ENCODE measurements at regions not wholly inside any gene's neighbourhood (a gene's known extent, or its start where the extent isn't known, plus 50 kb on each side); places are given as distances from the start of the nearest gene placed in this dataset.
A peak's percentile ranks its signal among the peaks of the same experiment; 100 is the strongest.

- TF ChIP-seq ZBTB11 (CRISPR knock-in tag; IDR thresholded peaks at IDR 0.05) (no peak), NFIC (IDR thresholded peaks at IDR 0.05; ENCODE audit: low read depth, low read length) (no peak)
Observed at GRCh38 chrX:121562616-121563015, 515.2 kb downstream of the GLUD2 start (continued).

- in situ Hi-C loops (cut with MboI): no loop called here
- ATAC-seq: peak; percentile 90
- TF ChIP-seq RUNX3 (IDR thresholded peaks at IDR 0.05; ENCODE audit: low read length) (peak; percentile 56), TCF3 (IDR thresholded peaks at IDR 0.05; ENCODE audit: borderline replicate concordance, insufficient read depth, low read depth, low read length) (no peak), EED (IDR thresholded peaks at IDR 0.05; ENCODE audit: low read depth) (0 out of 2 replicates have a peak, but pooled peaks have one; percentile 42), MEF2B (IDR thresholded peaks at IDR 0.05; ENCODE audit: partially characterized antibody, poor library complexity, severe bottlenecking) (peak; percentile 71), MTA2 (IDR thresholded peaks at IDR 0.05; ENCODE audit: low read depth) (0 out of 2 replicates have a peak, but pooled peaks have one; percentile 9), YY1 (IDR thresholded peaks at IDR 0.05; ENCODE audit: low read depth, low read length) (peak; percentile 57; the same call in 1 of the 2 replicates), JUND (IDR thresholded peaks at IDR 0.05; ENCODE audit: low read depth, low read length) (no peak), CHD1 (IDR thresholded peaks at IDR 0.05; ENCODE audit: low read depth, low read length) (no peak), JUNB (IDR thresholded peaks at IDR 0.05) (peak; percentile 57), GABPA (IDR thresholded peaks at IDR 0.05; ENCODE audit: low read depth) (no peak), HDGF (IDR thresholded peaks at IDR 0.05) (no peak), MYC (IDR thresholded peaks at IDR 0.05; ENCODE audit: insufficient read depth, insufficient read length, insufficient replicate concordance, low read length, severe bottlenecking) (no peak)
- TF ChIP-seq, protein P1, sequence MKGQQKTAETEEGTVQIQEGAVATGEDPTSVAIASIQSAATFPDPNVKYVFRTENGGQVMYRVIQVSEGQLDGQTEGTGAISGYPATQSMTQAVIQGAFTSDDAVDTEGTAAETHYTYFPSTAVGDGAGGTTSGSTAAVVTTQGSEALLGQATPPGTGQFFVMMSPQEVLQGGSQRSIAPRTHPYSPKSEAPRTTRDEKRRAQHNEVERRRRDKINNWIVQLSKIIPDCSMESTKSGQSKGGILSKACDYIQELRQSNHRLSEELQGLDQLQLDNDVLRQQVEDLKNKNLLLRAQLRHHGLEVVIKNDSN (IDR thresholded peaks at IDR 0.05; ENCODE audit: borderline replicate concordance, extremely low read length, insufficient read depth, low read depth, low read length): peak; percentile 34
- TF ChIP-seq, protein P2, sequence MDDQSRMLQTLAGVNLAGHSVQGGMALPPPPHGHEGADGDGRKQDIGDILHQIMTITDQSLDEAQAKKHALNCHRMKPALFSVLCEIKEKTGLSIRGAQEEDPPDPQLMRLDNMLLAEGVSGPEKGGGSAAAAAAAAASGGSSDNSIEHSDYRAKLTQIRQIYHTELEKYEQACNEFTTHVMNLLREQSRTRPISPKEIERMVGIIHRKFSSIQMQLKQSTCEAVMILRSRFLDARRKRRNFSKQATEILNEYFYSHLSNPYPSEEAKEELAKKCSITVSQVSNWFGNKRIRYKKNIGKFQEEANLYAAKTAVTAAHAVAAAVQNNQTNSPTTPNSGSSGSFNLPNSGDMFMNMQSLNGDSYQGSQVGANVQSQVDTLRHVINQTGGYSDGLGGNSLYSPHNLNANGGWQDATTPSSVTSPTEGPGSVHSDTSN (IDR thresholded peaks at IDR 0.05; ENCODE audit: insufficient replicate concordance, low read depth, low read length): no peak
- TF ChIP-seq, protein P3, sequence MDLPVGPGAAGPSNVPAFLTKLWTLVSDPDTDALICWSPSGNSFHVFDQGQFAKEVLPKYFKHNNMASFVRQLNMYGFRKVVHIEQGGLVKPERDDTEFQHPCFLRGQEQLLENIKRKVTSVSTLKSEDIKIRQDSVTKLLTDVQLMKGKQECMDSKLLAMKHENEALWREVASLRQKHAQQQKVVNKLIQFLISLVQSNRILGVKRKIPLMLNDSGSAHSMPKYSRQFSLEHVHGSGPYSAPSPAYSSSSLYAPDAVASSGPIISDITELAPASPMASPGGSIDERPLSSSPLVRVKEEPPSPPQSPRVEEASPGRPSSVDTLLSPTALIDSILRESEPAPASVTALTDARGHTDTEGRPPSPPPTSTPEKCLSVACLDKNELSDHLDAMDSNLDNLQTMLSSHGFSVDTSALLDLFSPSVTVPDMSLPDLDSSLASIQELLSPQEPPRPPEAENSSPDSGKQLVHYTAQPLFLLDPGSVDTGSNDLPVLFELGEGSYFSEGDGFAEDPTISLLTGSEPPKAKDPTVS (IDR thresholded peaks at IDR 0.05; ENCODE audit: low read depth, low read length): no peak
Observed at GRCh38 chrX:121569609-121570008, 522.2 kb downstream of the GLUD2 start.

More at GRCh38 chrX:121569609-121570008, 522.2 kb downstream of the GLUD2 start:
- ChIA-PET SMC1A (ENCODE audit: uncharacterized antibody, unreplicated experiment) (interaction anchor here (1.8 to 2.6 kb wide), 2 partner anchors 12 to 780 kb away, joined by 6 to 19 read pairs; no protein-coding TSS in a partner anchor), RAD21 (ENCODE audit: unreplicated experiment) (no interaction called here), CTCF (interaction anchor here (1.1 to 1.3 kb wide), 2 partner anchors 569 to 779 kb away, joined by 3 read pairs; no protein-coding TSS in a partner anchor), POLR2A (no interaction called here)
- 12% methylated on average over 4 of the region's 4 CpGs for WGBS (ENCODE audit: insufficient coverage, insufficient replicate concordance, low lambda C conversion rate, missing lambda C conversion rate)
- no peaks in the 10 kb centered on the region; the same call in 2 of the 3 replicates for H3K9me3 ChIP-seq (replicated peaks; ENCODE audit: control insufficient read depth, insufficient read depth, low read length)
- intact Hi-C loops (cut with micrococcal nuclease; ENCODE audit: unreplicated experiment): no loop called here
- H3K27me3 ChIP-seq (replicated peaks in 1 of 2; ENCODE audit: control insufficient read depth in 2 of 2, insufficient read depth in 2 of 2, low read length in 1 of 2): no peaks in the 10 kb centered on the region
- DNase-seq (ENCODE audit: low read depth, low spot score) (peak; percentile 30), FAIRE-seq (no peak)
- no peak overlapping the region for H3K9ac ChIP-seq (ENCODE audit: control insufficient read depth, insufficient read depth, low read length)
- no peak overlapping the region for H3K4me3 ChIP-seq
- no peak overlapping the region for H3K27ac ChIP-seq (ENCODE audit: control insufficient read depth, insufficient read depth)
- H2AFZ ChIP-seq (ENCODE audit: control insufficient read depth, low read depth, low read length): no peak overlapping the region
- no peak overlapping the region for H3K4me2 ChIP-seq (ENCODE audit: control insufficient read depth, insufficient read depth)
- no peaks in the 10 kb centered on the region for H3K79me2 ChIP-seq (ENCODE audit: control insufficient read depth, insufficient read depth, low read length)
- BruUV-seq (replicated peaks): no TSS peak
- H3K4me1 ChIP-seq (ENCODE audit: control insufficient read depth, insufficient read depth, low read length): peaks cover 4% of the 10 kb centered on the region; the same call in 1 of the 2 replicates
- H3K36me3 ChIP-seq (ENCODE audit: control insufficient read depth in 2 of 2, insufficient read depth in 2 of 2, low read length in 1 of 2): no peaks in the 10 kb centered on the region
- H4K20me1 ChIP-seq (ENCODE audit: control insufficient read depth, insufficient read depth): no peaks in the 10 kb centered on the region

All from GM12878 (cell line).